AG09309 (cell line): ENCODE measurements at regions not wholly inside any gene's neighbourhood (a gene's known extent, or its start where the extent isn't known, plus 50 kb on each side); places are given as distances from the start of the nearest gene placed in this dataset.

Experiments used
- DNase-seq: peaks from one replicate; pipeline ENCODE4 v3.0.0-alpha.2; 2010; ENCODE audit warnings: low read depth
- H3K4me3 ChIP-seq: 2 replicates; pipeline ENCODE4 v1.5.1; 2011; ENCODE audit warnings: mild to moderate bottlenecking, low read depth, low read length, moderate library complexity; ENCODE audit not compliant: control insufficient read depth
- CTCF ChIP-seq: IDR thresholded peaks from 2 replicates; pipeline ENCODE4 v1.5.1; 2011; ENCODE audit warnings: mild to moderate bottlenecking, low read depth, low read length, inconsistent platforms; ENCODE audit not compliant: insufficient read depth, control insufficient read depth; ENCODE audit errors: missing control alignments

GRCh38 chr2:6757215-6757614 lies 108.5 kb downstream of the CMPK2 start:
- TF ChIP-seq CTCF, result no peak
- H3K4me3 ChIP-seq, result no peak overlapping the region
- no peak for DNase-seq

GRCh38 chr2:6759689-6760088 lies 106.0 kb downstream of the CMPK2 start:
- no peak overlapping the region for H3K4me3 ChIP-seq
- no peak for DNase-seq
- no peak for TF ChIP-seq CTCF

- TF ChIP-seq CTCF, result no peak
- no peak overlapping the region for H3K4me3 ChIP-seq
- DNase-seq, result no peak
Measured at GRCh38 chr2:6760132-6760531, 105.6 kb downstream of the CMPK2 start.

DNA sequence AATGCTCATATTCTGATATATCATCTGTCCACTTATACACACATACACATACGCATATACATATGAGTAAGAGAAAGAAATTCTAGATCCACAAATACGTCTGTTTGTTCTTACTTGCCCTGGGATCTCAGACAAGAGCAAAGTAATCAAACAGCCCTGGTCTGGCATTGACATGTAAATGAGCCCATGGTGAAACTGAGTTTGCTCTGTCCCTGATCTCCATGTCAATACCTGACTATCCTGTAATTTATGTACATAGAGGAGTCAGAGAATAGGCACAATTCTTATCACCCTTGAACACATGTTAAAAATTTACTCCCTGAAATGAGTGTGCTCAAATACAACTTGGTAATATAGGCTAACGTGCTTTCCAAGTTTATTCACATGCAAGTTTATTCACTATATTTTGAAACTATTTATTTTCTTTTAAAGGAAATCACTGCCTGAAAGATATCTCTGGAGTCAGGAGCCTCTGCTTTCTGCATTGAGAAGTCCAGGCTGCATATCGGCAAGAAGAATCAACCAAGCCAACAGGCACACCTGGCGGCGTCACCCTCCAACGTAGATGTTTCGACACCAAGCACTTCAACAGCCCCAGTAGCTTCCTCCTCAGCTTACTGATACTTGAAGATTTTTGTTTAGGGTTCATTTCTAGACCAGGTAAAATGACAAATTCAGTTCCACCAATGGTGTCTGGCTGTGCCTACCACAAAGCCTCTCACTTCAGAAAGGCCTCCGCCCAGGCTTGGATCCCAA lies 100.6 kb downstream of the CMPK2 start:
- H3K4me3 ChIP-seq, result no peak overlapping the region
- no peak for DNase-seq
- TF ChIP-seq CTCF, result no peak

DNA sequence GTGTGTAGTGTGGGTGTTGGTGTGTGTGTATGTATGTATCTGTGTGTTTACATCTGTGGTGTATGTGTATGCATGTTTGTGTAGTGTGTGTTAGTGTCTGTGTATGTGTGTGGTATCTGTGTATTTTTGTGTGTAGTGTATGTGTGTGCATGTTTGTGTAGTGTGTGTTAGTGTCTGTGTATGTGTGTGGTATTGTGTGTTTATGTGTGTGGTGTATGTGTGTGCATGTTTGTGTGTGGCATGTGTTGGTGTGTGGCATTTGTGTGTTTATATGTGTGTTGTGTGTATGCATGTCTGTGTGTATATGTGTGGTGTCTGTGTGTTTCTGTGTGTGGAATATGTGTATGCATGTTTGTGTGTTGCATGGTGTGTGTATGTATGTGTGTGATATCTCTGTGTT lies 96.4 kb downstream of the CMPK2 start:
- DNase-seq, result no peak
- no peak for TF ChIP-seq CTCF

DNA sequence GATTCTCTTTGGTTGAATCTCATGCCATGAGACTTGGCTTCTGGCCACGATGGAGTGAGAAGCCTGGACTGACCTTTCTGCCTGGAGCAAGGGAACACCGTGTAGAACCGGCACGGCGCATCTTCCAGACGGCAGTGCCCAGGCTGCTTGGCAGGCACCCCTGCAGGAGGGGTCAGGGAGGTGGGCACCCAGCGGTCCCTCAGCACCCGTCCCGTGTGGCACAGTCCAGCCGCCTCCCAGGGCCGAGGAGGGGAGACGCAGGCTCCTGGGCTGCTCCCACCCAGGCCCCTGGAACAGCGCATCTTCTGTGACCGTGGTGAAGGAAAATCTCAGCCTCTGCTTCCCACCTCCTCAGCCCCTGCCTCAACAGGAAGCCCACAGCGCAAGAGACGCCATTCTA lies 95.7 kb downstream of the CMPK2 start:
- no peak overlapping the region for H3K4me3 ChIP-seq
- no peak for DNase-seq

More for the DNA sequence above, 96.4 kb downstream of the CMPK2 start:
- H3K4me3 ChIP-seq, result no peak overlapping the region

More for the DNA sequence above, 95.7 kb downstream of the CMPK2 start:
- TF ChIP-seq CTCF, result no peak
